Tibial nerve (tissue), 4 donors: ENCODE measurements at regions not wholly inside any gene's neighbourhood (a gene's known extent, or its start where the extent isn't known, plus 50 kb on each side); places are given as distances from the start of the nearest gene placed in this dataset.

Experiments
- EP300 ChIP-seq, 2 donors: sonication (generic); formaldehyde crosslinking; IDR thresholded peaks; one replicate each; pipeline ENCODE4 v1.6.1; 2017; ENCODE audit warnings: antibody characterized with exemption in 2 of 2, mild to moderate bottlenecking in 1 of 2
- POLR2A ChIP-seq, 2 donors: fragments of 450-650 bp; IDR thresholded peaks; one replicate each; pipeline ENCODE4 v1.6.1; 2017; ENCODE audit warnings: antibody characterized with exemption in 2 of 2, mild to moderate bottlenecking in 2 of 2, moderate library complexity in 2 of 2
- TF ChIP-seq, protein P1 (sequence below), 5 experiments: fragments of 200-600 bp in 3 of 5; fragments of 450-650 bp in 2 of 5; sonication (generic) in 3 of 5; IDR thresholded peaks; one replicate each; pipeline ENCODE4 v1.5.1; 2016 to 2019; ENCODE audit warnings: antibody characterized with exemption in 5 of 5, mild to moderate bottlenecking in 3 of 5, moderate library complexity in 2 of 5

DNA sequence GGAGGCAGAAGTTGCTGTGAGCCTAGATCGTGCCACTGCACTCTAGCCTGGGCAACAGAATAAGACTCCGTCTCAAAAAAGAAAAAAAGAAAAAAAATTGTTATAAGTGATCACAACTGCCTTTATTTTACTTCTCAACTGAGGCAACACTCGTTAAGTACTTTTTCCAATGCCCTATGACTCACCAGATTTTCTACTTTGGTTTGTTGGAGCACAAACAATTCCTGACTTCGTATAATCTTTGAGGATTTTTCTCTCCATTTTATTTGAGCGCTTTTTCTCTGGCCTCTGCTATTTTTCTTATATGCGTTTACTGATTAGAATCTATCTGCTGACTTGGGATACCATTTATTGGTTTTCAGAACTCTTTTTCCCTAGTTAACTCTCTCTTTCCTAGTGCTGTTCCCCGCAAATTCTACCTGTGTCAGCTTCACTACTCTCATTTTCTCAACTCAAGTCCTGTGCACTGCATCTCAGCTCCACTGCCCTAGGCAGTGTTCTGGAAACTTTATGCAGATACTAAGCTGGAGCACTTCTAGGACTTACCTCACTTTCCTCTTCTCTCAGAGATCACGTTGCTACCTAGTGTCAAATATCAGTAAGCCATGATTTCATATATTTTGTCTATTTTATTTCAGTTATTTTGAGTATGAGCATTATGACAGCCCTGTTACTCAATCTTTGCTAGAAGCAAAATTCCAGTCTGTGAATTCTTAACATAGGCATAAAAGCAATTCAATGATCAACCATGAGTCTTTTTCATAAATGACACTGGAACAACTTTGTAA is 1120.1 kb upstream of the CITED2 start:
- TF ChIP-seq POLR2A (IDR thresholded peaks at IDR 0.05): no peak
- TF ChIP-seq, protein P1, sequence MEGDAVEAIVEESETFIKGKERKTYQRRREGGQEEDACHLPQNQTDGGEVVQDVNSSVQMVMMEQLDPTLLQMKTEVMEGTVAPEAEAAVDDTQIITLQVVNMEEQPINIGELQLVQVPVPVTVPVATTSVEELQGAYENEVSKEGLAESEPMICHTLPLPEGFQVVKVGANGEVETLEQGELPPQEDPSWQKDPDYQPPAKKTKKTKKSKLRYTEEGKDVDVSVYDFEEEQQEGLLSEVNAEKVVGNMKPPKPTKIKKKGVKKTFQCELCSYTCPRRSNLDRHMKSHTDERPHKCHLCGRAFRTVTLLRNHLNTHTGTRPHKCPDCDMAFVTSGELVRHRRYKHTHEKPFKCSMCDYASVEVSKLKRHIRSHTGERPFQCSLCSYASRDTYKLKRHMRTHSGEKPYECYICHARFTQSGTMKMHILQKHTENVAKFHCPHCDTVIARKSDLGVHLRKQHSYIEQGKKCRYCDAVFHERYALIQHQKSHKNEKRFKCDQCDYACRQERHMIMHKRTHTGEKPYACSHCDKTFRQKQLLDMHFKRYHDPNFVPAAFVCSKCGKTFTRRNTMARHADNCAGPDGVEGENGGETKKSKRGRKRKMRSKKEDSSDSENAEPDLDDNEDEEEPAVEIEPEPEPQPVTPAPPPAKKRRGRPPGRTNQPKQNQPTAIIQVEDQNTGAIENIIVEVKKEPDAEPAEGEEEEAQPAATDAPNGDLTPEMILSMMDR (IDR thresholded peaks at IDR 0.05): no peak
- no peak for TF ChIP-seq EP300 (IDR thresholded peaks at IDR 0.05)
